Right kidney (tissue), 1 donor: ENCODE measurements at regions not wholly inside any gene's neighbourhood (a gene's known extent, or its start where the extent isn't known, plus 50 kb on each side); places are given as distances from the start of the nearest gene placed in this dataset.

ENCODE experiments used
- DNase-seq: peaks from one replicate; pipeline ENCODE4 v3.0.0-alpha.2; 2016

DNA sequence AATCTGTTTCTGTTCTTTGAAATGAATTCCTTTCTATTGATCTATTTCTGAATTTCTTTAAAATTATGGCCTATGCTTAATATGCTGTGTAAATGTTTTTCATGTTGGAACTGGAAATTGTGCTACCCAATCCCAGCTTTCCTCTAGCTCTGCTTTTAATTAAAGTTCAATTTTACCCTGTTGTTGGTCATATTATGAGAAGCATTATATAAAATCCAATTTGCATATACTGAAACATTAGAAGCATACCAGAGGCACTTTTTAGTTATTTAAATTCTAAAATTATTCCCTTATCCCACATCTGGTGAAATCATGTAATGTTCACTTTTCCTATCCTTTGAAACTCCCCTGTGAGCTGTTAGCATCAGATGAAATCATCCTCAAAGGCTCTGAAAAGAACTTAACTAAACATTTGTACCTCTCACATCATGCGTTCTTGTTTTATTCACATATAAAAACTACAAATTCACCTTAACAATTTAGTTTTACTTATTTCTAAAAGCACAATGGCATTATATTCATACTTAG, 160.6 kb upstream of the COL21A1 start:
- no peak for DNase-seq

DNA sequence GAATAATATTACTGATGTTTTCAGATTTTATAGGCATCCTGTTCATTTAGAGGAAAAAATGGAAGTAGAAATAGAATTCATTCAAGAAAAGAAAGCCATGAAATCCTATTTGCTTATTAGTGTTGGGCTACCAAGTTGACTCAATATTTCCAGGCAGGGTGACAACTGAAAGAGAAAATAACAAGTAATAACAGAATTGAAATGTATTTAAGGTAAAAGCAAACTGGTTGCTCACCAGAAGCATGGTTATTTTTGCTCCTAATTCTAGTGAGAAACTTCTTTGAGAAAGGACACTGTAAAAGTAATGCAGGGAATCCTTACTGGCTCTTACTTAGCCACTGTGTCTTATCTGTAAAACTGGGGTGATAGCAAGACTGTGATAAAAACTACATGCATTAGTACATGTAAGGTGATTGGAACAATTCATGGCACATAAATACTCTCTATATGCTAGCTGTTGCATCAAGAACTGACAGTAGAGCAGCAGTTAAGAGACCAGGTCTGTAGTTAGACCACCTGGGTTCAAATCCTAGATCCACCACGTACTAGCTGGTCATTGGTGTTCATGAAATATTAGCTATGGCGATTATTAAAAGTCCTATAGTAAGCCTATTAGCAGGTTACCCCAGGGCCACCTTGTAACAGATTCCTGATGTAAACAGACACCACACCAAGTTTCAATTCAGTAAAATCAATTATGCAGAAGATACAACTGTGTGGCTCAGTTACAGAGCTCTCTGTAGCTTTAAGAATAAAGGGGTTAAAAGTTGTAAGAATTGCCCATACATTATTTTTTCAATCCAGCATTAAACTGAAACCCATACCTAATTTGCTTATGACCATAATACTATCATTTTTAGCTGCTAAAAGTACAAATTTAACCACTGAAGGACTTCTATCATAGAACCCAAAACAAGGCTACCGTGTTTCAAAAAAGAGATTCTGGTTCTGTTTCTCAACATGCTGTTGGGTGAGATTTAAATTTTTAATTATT, 159.2 kb upstream of the COL21A1 start:
- no peak for DNase-seq

DNA sequence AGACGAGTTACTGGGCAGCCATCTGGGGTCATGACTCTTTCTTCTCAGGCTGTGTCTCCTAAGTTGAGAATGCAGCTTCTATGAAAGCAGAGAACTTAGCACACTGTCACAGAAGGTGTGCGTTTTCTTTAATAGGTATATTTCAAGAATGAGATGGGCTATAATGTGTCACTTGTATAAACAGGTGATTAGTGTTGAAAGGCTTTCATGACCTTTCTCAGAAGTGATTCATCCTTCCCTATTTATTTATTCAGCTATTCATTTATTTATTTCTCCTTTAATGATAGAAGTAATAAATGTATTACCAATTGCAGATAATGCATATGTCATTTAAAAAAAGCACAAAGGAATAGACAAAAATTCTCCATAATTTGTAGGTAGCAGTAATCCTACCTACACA, 157.2 kb upstream of the COL21A1 start:
- no peak for DNase-seq

DNA sequence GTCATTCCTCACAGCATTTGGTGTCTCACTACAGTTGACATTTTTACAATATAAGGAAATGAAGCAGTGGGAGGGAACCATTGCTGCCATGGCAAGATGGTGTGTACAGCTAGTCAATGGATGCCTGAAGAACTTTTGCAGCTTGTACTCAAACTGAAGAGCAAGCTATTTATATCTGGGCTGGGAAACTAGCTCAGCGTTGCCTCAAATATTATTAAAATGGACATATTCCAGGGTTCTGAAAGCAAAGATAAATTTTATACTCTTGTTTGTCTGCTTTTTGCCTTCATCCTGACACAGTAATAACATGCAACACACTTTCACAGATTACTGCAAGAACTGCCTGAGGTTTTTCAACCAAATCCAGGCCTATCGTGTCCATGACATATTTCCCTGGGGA, 156.4 kb upstream of the COL21A1 start:
- DNase-seq = no peak

DNA sequence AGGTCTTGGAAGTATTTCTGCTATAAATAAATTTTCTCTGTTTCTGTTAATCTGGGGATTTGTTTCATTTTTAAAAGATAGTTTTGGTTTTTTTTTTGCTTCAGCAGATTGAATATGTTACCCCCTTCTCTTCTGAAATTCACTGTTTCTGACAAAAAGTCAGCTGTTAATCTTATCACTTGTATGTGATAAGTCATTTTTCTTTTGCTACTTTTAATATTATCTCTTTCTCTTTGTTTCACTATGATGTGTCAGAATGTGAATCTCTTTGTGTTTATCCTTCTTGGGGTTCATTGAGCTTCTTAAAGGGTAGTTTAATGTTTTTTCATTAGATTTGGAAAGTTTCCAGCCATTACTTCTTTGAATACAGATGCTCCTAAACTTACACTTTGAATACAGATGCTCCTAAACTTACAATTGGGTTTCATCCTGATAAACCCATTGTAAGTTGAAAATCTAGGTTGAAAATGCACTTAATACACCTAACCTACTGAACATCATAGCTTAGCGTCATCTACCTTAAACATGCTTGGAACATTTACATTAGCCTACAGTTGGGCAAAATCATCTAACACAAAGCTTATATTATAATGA, 154.2 kb upstream of the COL21A1 start:
- DNase-seq = no peak

DNA sequence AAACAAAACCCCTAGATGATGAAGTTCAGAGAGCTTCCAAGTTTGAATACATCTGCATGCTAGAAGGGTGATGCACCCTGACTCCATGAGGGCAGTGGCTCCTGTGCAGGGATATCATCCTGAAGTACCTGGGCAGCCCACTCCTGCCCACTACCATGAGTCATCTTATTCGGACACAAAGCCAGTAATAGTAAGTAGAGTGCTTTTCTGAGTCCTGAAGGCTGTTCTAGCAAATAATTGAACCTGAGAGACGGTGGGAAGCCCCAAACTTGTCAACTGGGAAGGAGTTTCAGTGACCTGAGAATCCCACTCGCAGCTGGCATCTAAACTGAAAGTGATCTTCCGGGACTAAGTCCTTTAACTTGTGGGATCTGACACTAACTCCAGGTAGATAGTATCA, 152.9 kb upstream of the COL21A1 start:
- no peak for DNase-seq

DNA sequence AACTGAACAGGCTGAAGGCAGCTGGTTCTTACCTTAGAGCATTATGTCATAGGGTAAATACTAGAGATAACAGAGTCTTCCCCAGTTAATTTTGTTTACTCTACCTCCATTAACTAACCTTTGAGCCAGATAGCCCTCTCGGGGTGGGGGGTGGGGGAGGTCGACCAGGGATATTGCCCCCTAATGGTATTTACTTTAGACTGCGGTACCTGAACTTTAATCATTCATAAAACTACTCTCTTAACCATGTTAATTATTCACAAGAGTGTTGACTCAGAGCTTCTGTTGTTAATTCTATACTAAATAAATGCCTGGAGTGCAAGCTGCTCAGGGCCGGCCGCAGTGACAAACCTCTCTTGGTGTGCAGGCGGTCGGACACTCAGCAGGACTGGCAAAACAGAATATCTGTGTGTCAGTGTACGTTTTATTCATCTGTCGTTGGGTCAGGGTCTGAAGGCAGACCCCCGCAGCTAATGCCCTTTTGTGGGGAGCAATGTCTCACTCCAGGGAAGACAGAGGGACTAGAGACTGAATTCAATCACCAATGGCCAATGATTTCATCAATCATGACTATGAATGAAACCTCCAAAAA, 152.4 kb upstream of the COL21A1 start:
- no peak for DNase-seq

DNA sequence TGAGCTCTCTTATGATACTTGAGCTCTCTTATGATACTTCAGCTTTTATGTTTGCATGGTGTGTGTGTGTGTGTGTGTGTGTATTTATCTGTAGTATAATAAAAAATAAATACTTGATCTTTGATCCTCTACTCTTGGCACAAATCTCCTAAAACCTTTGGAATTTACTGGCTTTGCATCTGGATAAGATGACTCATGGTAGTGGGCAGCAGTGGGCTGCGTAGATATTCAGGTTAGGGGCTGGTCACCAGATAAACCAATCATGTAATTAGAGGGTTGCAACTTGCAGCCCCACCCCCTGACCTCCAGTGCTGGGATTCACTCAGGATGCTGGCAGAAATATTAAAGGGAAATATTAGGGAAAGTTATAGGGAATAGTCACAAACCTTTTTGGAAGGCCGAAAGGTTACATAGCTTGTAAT, 151.9 kb upstream of the COL21A1 start:
- no peak for DNase-seq

DNA sequence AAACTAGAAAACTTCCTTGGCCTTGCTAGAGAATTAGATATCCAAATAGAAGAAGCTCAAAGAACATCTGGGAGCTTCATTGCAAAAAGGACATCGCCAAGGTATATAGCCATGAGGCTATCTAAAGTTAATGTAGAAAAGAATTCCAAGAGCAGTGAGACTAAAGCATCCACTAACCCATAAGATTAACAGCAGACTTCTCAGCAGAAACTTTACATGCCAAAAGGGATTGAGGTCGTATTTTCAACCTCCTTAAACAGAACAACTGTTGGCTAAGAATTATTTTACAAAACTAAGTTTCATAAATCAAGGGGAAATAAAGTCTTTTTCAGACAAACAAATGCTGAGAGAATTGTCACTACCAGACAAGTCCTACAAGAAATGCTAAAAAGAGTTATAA, 149.1 kb upstream of the COL21A1 start:
- no peak for DNase-seq

DNA sequence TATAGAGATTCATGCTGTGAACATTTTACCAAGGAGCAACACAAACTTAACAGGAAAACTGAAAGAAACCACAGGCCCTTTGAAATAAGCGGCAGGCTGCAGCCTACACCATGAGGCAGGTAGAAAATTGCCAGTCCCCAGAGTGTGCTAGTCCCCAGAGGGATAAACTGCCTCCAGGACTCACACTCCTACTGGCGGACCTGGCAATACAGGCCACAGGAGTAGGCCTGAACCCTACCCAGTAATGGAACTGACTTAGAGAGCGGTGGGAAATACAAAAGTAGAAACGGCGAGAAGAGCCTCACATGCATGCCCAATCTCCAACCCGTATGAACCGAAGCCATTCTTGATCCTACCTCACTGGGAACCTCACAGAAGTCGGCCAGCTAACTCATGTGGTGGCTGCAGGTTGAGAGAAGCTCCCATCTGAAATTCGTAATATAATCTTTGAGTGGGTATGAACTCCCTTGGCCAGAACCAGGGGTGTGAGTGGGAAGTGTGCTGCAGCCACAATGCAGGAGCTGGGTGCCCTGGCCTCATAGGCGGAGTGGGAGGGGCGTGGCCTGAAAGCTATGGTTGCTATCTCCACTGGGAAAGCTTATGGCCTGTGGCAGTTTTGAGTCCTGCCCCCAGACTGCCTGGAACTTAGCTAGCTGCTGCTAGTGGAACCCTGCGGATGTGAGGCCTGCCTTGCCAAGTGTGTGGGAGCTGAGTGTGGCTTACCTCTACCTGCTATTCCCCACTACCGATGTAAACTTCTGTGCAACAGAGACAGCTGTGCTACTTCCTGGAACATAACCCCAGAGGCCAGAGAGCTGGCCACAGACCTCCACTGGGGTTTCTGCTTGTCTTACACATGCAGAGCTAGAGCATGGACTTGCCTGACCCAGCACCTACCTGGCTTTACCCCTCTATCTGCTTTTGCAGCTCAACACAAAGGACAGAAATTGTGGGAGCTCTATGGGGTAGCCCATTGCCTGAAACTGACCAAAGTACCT, 146.5 kb upstream of the COL21A1 start:
- no peak for DNase-seq

DNA sequence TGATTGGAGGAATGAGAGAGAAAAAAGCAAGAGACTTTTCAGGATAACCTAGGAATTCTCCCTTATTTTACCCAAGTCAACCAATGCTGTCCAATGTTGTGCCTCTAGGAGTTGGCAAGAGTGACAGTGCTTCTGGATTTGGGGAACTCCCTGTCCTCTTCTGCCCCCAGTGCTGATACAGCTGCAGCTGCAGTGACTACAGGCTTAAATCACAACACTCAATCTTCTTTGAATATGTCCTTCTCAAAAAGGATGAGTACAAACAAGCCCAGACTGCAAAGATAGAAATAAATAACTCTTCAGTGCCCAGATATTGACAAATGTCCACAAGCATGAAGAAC, 141.0 kb upstream of the COL21A1 start:
- DNase-seq = no peak

DNA sequence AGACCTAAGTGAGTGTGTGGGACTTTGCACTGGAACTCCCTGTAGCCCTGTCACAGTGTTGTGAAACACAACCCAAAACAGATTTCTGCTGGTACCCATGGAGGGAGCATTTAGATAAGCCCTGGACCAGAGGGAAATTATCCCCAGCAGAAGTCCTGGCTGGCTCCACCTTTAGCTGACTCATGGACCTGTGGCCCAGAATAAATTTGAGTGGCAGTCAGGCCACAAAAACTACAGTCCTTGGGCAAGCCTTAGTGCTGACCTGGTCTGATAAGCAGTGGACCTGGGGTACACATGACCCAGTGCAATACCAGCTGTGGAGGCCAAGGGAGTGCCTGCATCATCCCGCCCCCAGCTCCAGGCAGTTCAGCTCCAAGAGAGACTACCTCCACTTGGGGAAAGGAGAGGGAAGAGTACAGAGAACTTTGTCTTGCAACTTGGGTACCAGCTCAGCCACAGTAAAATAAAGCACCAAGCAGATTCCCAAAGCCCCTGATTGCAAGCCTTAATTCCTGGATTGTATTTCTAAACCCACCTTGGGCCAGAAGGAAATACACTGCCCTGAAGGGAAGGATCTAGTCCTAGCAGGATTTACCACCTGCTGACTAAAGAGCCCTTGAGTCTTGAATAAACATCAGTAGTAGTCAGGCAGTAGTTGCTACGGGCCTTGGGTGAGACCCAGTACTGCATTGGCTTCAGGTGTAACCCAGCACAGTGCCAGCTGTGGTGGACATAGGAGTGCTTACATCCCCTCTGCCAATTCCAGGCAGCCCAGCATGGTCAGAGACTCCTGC, 140.4 kb upstream of the COL21A1 start:
- DNase-seq = no peak

DNA sequence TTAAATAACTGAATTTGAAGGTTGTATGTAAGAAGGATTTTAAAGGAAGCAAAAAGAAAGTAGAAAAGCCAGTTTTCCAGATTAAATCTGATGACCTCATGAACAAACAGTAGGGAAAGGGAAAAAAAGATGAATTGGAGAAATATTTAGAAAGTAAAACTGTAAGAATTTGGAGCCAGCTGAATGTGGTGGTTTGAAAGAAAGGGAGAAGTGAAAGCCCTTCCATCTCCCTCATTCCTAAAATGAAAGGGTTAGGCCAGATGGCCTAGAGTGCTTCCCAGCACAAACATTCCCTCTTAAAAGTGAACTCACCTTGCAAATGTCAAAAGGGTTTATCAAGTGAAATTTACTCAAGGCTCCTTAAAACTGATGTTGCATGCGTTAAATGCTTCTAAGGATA, 139.3 kb upstream of the COL21A1 start:
- DNase-seq = no peak

DNA sequence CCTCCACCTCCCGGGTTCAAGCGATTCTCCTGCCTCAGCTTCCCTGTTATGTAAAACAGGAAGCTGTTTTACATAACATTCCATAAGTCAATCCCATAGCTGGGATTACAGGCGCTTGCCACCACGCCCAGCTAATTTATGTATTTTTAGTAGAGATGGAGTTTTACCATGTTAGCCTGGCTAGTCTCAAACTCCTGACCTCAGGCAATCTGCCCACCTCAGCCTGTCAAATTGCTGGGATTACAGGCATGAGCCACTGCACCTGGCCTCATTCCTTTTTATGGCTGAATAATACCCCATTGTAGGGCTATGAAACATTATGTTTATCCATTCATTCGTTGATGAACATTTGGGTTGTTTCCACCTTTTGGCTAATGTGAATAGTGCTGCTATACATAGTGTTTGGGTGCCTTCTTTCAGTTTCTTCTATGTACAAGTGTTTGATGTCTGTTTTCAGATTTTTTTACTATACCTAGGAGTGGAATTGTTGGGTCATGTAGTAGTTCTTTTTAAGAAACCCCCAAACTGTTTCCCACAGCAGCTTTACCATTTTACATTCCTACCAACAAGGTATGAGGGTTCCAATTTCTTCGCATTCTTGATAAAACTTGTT, 138.7 kb upstream of the COL21A1 start:
- DNase-seq = no peak

DNA sequence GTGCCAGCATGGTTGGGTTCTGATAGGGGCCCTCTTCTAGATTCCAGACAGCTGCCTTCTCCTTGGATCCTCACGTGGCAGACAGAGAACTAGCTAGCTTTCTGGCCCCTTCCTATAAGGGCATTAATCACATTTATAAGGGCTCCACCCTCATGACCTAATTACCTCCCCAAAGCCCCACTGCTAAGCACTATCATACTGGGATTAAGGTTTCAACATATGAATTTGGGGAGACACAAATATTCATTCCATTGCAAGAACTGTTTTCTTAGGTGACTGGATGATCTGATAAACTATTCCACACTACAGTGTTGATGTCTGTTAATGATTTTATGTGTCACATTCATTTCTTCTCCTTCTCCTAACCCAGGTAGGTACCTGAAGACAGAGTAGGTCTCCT, 135.8 kb upstream of the COL21A1 start:
- no peak for DNase-seq

DNA sequence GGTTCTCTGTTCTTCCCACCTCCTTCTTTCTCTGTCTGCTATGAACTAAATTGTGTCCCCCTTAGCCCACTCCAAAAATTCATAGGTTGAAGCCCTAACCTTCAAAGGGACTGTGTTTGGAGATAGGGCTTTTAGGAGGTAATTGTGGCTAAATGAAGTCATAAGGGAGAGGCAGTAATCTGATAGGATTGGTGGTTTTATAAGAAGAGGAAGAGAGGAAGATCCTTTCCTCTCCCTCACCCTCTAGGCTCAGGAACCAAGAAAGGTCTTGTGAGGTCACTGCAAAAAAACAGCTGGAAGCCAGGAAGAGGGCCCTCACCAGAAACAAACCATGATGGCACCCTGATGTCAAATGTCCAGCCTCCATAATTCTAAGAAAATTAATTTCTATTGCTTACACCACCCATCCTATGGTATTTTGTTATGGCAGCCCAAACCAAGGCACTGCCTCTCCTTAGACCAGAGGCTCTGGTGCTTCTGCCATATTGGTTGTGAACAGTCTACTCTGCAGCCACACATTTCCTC, 135.1 kb upstream of the COL21A1 start:
- DNase-seq = no peak

DNA sequence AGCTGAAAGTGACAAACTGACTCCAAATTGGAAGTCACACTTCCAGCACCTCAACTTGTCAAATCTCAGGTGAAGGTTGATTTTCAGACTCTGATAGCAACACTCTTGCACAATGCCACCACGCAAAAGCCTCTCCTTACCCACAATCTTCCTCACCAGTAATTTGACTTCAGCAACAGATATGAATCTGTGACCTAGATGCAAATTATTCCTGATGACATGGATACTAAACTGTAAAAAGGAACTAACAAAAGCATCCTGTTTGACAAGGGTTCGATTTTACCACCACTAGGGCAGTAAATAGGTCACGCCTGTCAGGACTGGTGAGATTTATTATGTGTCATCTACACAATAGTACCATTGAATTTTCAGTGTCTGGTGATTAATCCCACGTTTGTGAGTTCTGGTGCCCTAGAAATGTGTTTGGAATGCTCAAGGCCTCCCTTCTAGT, 134.4 kb upstream of the COL21A1 start:
- no peak for DNase-seq

DNA sequence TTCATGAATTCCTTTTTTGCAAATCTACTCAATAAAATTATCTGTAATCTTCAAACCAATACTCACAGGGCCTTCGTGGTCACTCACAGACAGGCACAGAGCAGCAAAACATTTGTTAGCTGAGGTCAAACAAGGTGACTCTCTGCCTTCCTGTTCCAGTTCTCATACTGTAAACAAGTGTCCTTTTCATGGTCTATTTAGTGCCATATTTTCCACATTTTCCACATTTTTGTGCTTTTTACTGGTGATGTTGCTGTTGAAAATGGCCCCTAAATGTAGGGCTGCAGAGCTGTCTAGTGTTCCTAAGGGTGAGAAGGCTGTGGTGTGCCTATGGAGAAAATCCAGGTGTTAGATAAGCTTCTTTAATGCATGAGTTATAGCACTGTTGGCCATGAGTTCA, 133.1 kb upstream of the COL21A1 start:
- no peak for DNase-seq

DNA sequence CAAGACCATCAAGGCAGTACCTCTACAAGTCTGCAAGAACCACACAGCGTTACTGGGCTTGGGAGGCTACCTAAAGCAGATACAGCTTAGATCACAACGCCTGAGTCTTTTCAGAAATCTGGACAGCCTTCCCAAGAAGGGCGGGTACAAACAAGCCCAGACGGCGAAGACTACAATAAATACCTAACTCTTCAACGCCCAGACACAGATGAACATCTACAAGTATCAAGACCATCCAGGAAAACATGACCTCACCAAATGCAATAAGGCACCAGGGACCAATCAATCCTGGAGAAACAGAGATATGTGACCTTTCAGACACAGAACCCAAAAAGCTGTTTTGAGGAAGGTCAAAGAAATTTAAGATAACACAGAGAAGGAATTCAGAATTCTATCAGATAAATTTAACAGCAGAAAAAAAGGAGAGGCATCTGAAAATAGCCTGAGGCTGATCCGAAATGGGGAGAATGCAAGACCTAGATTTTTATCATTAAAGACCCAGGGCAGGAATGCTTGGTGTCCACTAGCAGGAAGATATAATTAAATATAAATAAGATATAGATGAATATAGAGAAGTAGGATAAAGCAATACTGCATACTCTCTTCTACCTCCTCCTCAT, 131.7 kb upstream of the COL21A1 start:
- DNase-seq = no peak

DNA sequence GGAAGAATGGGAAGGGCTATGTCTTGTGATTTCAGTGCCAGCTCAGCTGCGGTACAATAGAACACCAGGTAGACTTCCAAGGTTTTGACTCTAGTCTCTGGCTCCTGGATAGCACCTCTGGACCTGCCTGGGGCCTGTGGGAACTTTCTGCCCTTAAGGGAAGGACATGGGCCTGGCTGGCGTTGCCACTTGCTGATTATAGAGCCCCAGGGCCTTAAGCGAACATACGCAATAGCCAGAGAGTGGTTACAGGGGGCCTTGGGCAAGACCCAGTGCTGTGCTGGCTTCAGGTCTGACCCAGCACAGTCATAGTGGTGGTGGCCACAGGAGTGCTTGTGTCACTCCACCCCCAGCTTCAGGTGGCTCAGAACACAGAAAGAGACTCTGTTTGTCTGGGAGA, 131.1 kb upstream of the COL21A1 start:
- DNase-seq = no peak
